GM23338 (cell line): ENCODE measurements at regions not wholly inside any gene's neighbourhood (a gene's known extent, or its start where the extent isn't known, plus 50 kb on each side); places are given as distances from the start of the nearest gene placed in this dataset.

ENCODE experiments used
- ATAC-seq: fragments of 200-7000 bp; cut with Tn5 transposase; 3 replicates; pipeline ENCODE4 v1.9.1; 2020
- DNase-seq: peaks from one replicate; pipeline ENCODE4 v3.0.0-alpha.2; 2015; ENCODE audit warnings: low spot score
- H2AFZ ChIP-seq: fragments of 200-600 bp; sonication (generic); 2 replicates; pipeline ENCODE4 v1.8.0; 2016; ENCODE audit warnings: antibody characterized with exemption, mild to moderate bottlenecking, moderate library complexity
- H3F3A ChIP-seq: fragments of 200-600 bp; sonication (generic); replicated peaks from 2 replicates; pipeline ENCODE4 v1.8.0; 2017; ENCODE audit warnings: antibody characterized with exemption, mixed run types, low read depth
- H3K27ac ChIP-seq: fragments of 200-600 bp; sonication (generic); 2 replicates; pipeline ENCODE4 v1.6.1; 2016; ENCODE audit warnings: low read depth
- H3K27me3 ChIP-seq: fragments of 200-600 bp; sonication (generic); 2 replicates; pipeline ENCODE4 v1.8.0; 2016; ENCODE audit warnings: mild to moderate bottlenecking, mixed run types, moderate library complexity; ENCODE audit not compliant: insufficient read depth
- H3K36me3 ChIP-seq: fragments of 200-600 bp; sonication (generic); 2 replicates; pipeline ENCODE4 v1.8.0; 2016; ENCODE audit warnings: mild to moderate bottlenecking; ENCODE audit not compliant: insufficient read depth
- H3K4me1 ChIP-seq: fragments of 200-600 bp; sonication (generic); 2 replicates; pipeline ENCODE4 v1.8.0; 2016; ENCODE audit warnings: mild to moderate bottlenecking, moderate library complexity; ENCODE audit not compliant: insufficient read depth
- H3K4me2 ChIP-seq: fragments of 200-600 bp; sonication (generic); 2 replicates; pipeline ENCODE4 v1.7.1; 2017; ENCODE audit warnings: mixed run types
- H3K4me3 ChIP-seq: fragments of 200-600 bp; sonication (generic); 2 replicates; pipeline ENCODE4 v1.6.1; 2016; ENCODE audit warnings: mixed run types
- H3K79me2 ChIP-seq: fragments of 200-600 bp; sonication (generic); replicated peaks from 2 replicates; pipeline ENCODE4 v1.8.0; 2017; ENCODE audit warnings: mild to moderate bottlenecking; ENCODE audit not compliant: insufficient read depth
- H3K9me2 ChIP-seq: fragments of 200-600 bp; sonication (generic); 2 replicates; pipeline ENCODE4 v1.8.0; 2017; ENCODE audit not compliant: insufficient read depth
- H4K20me1 ChIP-seq: fragments of 200-600 bp; sonication (generic); replicated peaks from 2 replicates; pipeline ENCODE4 v1.8.0; 2017; ENCODE audit warnings: mild to moderate bottlenecking; ENCODE audit not compliant: insufficient read depth
- H3K27ac Mint-ChIP-seq: 2 replicates; pipeline ENCODE4 v1.8.0; 2020; ENCODE audit warnings: inconsistent platforms, mild to moderate bottlenecking, moderate library complexity, mixed read lengths
- H3K27me3 Mint-ChIP-seq: 3 replicates; pipeline ENCODE4 v1.8.0; 2022; ENCODE audit warnings: low read depth, mild to moderate bottlenecking, moderate library complexity, mixed read lengths, inconsistent platforms; ENCODE audit not compliant: insufficient read depth, poor library complexity
- H3K36me3 Mint-ChIP-seq: 3 replicates; pipeline ENCODE4 v1.8.0; 2021; ENCODE audit warnings: low read depth, mild to moderate bottlenecking, inconsistent platforms, moderate library complexity, mixed read lengths
- H3K4me1 Mint-ChIP-seq: 3 replicates; pipeline ENCODE4 v1.8.0; 2020; ENCODE audit warnings: mild to moderate bottlenecking, inconsistent platforms, mixed read lengths
- H3K4me3 Mint-ChIP-seq: 3 replicates; pipeline ENCODE4 v1.8.0; 2021; ENCODE audit warnings: moderate library complexity, mild to moderate bottlenecking, inconsistent platforms, mixed read lengths
- H3K9me3 Mint-ChIP-seq: 3 replicates; pipeline ENCODE4 v1.8.0; 2020; ENCODE audit warnings: moderate library complexity, mild to moderate bottlenecking, inconsistent platforms, mixed read lengths
- CREB1 ChIP-seq: fragments of 250-450 bp; sonication (Bioruptor Pico); IDR thresholded peaks from 2 replicates; pipeline ENCODE4 v1.5.0; 2020; ENCODE audit warnings: low read depth, mild to moderate bottlenecking, moderate library complexity
- EZH2 ChIP-seq: fragments of 200-600 bp; sonication (generic); IDR thresholded peaks from one replicate; pipeline ENCODE4 v1.8.0; 2017; ENCODE audit warnings: antibody characterized with exemption, mild to moderate bottlenecking, low read depth; ENCODE audit not compliant: unreplicated experiment
- EZH2phosphoT487 ChIP-seq: fragments of 200-600 bp; sonication (generic); IDR thresholded peaks from one replicate; pipeline ENCODE4 v1.8.1; 2018; ENCODE audit warnings: antibody characterized with exemption; ENCODE audit not compliant: unreplicated experiment
- JUNB ChIP-seq: IDR thresholded peaks from one replicate; pipeline ENCODE4 v1.6.1; 2016; ENCODE audit warnings: antibody characterized with exemption; ENCODE audit not compliant: unreplicated experiment
- NANOG ChIP-seq: IDR thresholded peaks from 2 replicates; pipeline ENCODE4 v1.6.1; 2016; ENCODE audit warnings: antibody characterized with exemption, borderline replicate concordance
- POLR2AphosphoS5 ChIP-seq: IDR thresholded peaks from 2 replicates; pipeline ENCODE4 v1.6.1; 2016; ENCODE audit warnings: antibody characterized with exemption, low read depth
- STAT1 ChIP-seq: IDR thresholded peaks from one replicate; pipeline ENCODE4 v1.6.1; 2016; ENCODE audit warnings: antibody characterized with exemption; ENCODE audit not compliant: unreplicated experiment
- ZNF114 ChIP-seq: fragments of 250-450 bp; sonication (Bioruptor Pico); IDR thresholded peaks from 2 replicates; pipeline ENCODE4 v1.5.0; 2020; ENCODE audit warnings: mild to moderate bottlenecking, moderate library complexity
- TF ChIP-seq, protein P1 (sequence below), 2 experiments: fragments of 200-600 bp in 1 of 2; sonication (generic) in 1 of 2; conservative IDR thresholded peaks; 2 replicates each; pipeline versions ENCODE4 v1.5.1 to v1.6.1; 2016 to 2017; ENCODE audit warnings: antibody characterized with exemption in 2 of 2, low read depth in 2 of 2, mild to moderate bottlenecking in 2 of 2, moderate library complexity in 1 of 2
- TF ChIP-seq, protein P2 (sequence below): IDR thresholded peaks from 2 replicates; pipeline ENCODE4 v1.6.1; 2016; ENCODE audit warnings: antibody characterized with exemption
- TF ChIP-seq, protein P3 (sequence below): fragments of 250-450 bp; sonication (Bioruptor Pico); IDR thresholded peaks from 2 replicates; pipeline ENCODE4 v1.5.0; 2020; ENCODE audit warnings: mild to moderate bottlenecking, moderate library complexity

DNA sequence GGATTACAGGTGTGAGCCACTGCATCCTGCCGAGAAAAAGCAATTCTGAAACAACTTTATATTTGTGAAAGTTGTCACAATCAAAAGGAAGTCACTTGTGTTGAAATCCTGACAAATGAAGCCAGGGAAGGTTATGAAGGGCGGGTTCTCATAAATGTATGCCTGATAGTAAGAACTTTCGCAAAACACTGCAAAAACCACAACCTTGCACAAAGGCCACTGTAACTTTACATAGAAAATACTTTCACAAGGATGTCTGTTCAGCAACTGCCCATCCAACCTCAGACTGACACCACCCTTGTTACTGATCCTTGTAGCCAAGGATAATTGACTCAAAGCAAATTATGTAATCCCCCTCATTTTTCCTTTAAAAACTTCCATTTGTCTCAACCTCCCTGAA, 90.6 kb downstream of the SLC4A3 start (continued):
- TF ChIP-seq CREB1 (no peak), ZNF114 (CRISPR knock-in tag) (no peak), EZH2 (no peak), NANOG (no peak)
- TF ChIP-seq, protein P1, sequence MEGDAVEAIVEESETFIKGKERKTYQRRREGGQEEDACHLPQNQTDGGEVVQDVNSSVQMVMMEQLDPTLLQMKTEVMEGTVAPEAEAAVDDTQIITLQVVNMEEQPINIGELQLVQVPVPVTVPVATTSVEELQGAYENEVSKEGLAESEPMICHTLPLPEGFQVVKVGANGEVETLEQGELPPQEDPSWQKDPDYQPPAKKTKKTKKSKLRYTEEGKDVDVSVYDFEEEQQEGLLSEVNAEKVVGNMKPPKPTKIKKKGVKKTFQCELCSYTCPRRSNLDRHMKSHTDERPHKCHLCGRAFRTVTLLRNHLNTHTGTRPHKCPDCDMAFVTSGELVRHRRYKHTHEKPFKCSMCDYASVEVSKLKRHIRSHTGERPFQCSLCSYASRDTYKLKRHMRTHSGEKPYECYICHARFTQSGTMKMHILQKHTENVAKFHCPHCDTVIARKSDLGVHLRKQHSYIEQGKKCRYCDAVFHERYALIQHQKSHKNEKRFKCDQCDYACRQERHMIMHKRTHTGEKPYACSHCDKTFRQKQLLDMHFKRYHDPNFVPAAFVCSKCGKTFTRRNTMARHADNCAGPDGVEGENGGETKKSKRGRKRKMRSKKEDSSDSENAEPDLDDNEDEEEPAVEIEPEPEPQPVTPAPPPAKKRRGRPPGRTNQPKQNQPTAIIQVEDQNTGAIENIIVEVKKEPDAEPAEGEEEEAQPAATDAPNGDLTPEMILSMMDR (conservative IDR thresholded peaks at IDR 0.05; ENCODE audit: low read depth in 2 of 2) = no peak

DNA sequence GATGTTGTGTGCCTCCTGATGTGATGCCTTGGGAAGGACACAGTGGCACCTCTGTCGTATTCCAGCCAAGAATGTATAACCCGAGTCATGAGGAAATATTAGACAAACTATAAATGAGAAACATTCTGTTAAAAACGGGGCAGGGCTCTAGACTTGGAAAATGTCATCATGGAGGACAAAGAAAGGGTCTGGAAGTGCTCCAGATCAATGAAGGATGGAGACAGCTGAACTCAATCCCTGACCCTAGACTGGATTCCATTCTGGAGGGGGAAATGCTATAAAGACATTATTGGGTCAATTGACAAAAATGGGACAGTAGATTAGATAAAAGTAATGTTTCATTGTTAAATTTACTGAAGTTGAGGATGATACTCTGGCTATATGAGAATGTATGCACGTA, 92.1 kb downstream of the SLC4A3 start:
- Mint-ChIP-seq H3K27ac (no peak overlapping the region), H3K27me3 (no peaks in the 10 kb centered on the region), H3K4me3 (no peak overlapping the region), H3K9me3 (no peaks in the 10 kb centered on the region), H3K36me3 (no peaks in the 10 kb centered on the region), H3K4me1 (no peaks in the 10 kb centered on the region)
- no peak overlapping the region for H2AFZ ChIP-seq
- no peaks in the 10 kb centered on the region for H3K79me2 ChIP-seq
- TF ChIP-seq EZH2 = no peak
- no peak for TF ChIP-seq EZH2phosphoT487
- TF ChIP-seq, protein P2, sequence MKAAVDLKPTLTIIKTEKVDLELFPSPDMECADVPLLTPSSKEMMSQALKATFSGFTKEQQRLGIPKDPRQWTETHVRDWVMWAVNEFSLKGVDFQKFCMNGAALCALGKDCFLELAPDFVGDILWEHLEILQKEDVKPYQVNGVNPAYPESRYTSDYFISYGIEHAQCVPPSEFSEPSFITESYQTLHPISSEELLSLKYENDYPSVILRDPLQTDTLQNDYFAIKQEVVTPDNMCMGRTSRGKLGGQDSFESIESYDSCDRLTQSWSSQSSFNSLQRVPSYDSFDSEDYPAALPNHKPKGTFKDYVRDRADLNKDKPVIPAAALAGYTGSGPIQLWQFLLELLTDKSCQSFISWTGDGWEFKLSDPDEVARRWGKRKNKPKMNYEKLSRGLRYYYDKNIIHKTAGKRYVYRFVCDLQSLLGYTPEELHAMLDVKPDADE = no peak
- TF ChIP-seq CREB1 = no peak
- no peak for TF ChIP-seq ZNF114 (CRISPR knock-in tag)
- no peak for TF ChIP-seq JUNB
- TF ChIP-seq STAT1 = no peak
- no peak for TF ChIP-seq POLR2AphosphoS5
- TF ChIP-seq, protein P3, sequence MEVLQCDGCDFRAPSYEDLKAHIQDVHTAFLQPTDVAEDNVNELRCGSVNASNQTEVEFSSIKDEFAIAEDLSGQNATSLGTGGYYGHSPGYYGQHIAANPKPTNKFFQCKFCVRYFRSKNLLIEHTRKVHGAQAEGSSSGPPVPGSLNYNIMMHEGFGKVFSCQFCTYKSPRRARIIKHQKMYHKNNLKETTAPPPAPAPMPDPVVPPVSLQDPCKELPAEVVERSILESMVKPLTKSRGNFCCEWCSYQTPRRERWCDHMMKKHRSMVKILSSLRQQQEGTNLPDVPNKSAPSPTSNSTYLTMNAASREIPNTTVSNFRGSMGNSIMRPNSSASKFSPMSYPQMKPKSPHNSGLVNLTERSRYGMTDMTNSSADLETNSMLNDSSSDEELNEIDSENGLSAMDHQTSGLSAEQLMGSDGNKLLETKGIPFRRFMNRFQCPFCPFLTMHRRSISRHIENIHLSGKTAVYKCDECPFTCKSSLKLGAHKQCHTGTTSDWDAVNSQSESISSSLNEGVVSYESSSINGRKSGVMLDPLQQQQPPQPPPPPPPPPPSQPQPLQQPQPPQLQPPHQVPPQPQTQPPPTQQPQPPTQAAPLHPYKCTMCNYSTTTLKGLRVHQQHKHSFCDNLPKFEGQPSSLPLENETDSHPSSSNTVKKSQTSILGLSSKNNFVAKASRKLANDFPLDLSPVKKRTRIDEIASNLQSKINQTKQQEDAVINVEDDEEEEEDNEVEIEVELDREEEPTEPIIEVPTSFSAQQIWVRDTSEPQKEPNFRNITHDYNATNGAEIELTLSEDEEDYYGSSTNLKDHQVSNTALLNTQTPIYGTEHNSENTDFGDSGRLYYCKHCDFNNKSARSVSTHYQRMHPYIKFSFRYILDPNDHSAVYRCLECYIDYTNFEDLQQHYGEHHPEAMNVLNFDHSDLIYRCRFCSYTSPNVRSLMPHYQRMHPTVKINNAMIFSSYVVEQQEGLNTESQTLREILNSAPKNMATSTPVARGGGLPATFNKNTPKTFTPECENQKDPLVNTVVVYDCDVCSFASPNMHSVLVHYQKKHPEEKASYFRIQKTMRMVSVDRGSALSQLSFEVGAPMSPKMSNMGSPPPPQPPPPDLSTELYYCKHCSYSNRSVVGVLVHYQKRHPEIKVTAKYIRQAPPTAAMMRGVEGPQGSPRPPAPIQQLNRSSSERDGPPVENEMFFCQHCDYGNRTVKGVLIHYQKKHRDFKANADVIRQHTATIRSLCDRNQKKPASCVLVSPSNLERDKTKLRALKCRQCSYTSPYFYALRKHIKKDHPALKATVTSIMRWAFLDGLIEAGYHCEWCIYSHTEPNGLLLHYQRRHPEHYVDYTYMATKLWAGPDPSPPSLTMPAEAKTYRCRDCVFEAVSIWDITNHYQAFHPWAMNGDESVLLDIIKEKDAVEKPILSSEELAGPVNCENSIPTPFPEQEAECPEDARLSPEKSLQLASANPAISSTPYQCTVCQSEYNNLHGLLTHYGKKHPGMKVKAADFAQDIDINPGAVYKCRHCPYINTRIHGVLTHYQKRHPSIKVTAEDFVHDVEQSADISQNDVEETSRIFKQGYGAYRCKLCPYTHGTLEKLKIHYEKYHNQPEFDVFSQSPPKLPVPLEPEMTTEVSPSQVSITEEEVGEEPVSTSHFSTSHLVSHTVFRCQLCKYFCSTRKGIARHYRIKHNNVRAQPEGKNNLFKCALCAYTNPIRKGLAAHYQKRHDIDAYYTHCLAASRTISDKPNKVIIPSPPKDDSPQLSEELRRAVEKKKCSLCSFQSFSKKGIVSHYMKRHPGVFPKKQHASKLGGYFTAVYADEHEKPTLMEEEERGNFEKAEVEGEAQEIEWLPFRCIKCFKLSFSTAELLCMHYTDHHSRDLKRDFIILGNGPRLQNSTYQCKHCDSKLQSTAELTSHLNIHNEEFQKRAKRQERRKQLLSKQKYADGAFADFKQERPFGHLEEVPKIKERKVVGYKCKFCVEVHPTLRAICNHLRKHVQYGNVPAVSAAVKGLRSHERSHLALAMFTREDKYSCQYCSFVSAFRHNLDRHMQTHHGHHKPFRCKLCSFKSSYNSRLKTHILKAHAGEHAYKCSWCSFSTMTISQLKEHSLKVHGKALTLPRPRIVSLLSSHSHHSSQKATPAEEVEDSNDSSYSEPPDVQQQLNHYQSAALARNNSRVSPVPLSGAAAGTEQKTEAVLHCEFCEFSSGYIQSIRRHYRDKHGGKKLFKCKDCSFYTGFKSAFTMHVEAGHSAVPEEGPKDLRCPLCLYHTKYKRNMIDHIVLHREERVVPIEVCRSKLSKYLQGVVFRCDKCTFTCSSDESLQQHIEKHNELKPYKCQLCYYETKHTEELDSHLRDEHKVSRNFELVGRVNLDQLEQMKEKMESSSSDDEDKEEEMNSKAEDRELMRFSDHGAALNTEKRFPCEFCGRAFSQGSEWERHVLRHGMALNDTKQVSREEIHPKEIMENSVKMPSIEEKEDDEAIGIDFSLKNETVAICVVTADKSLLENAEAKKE (CRISPR knock-in tag) = no peak
- TF ChIP-seq, protein P1 (conservative IDR thresholded peaks at IDR 0.05; ENCODE audit: low read depth in 2 of 2) = no peak
- no peak overlapping the region for H3K27ac ChIP-seq
- no peaks in the 10 kb centered on the region for H3K9me2 ChIP-seq
- H4K20me1 ChIP-seq = no peaks in the 10 kb centered on the region
- DNase-seq (no peak), ATAC-seq (no peak)
- H3F3A ChIP-seq = no peaks in the 10 kb centered on the region
- no peak overlapping the region for H3K4me3 ChIP-seq
- H3K27me3 ChIP-seq = no peaks in the 10 kb centered on the region
- no peaks in the 10 kb centered on the region for H3K36me3 ChIP-seq
- no peak overlapping the region for H3K4me2 ChIP-seq
- H3K4me1 ChIP-seq = no peaks in the 10 kb centered on the region
